Calu3 (cell line): ENCODE measurements at regions not wholly inside any gene's neighbourhood (a gene's known extent, or its start where the extent isn't known, plus 50 kb on each side); places are given as distances from the start of the nearest gene placed in this dataset.
"Not testable (repeated sequence)": the region's sequence is repeated elsewhere in the genome, so short reads cannot be mapped to it uniquely, and the experiment has no call there.

Source experiments
- BruUV-seq: library from RNA; stranded (reverse); fragments of 400-500 nt; replicated peaks from 2 replicates; lab custom pipeline; 2021; lab: Mats Ljungman, UMichigan
- CTCF ChIA-PET: fragments of 300-600 bp; sonication (Branson Sonifier 250); formaldehyde crosslinking; loops from one replicate; lab custom pipeline; 2022; ENCODE audit warnings: antibody characterized with exemption; lab: Charles Lee
- DNase-seq: peaks from one replicate; pipeline ENCODE4 v3.0.0; 2022
- H3K27ac Mint-ChIP-seq: one replicate; pipeline ENCODE4 v1.8.0; 2022; ENCODE audit warnings: mixed read lengths; ENCODE audit not compliant: unreplicated experiment
- H3K27me3 Mint-ChIP-seq: one replicate; pipeline ENCODE4 v1.8.0; 2022; ENCODE audit warnings: mixed read lengths; ENCODE audit not compliant: unreplicated experiment
- H3K36me3 Mint-ChIP-seq: one replicate; pipeline ENCODE4 v1.8.0; 2022; ENCODE audit warnings: mild to moderate bottlenecking, moderate library complexity, mixed read lengths; ENCODE audit not compliant: insufficient read depth, unreplicated experiment
- H3K4me1 Mint-ChIP-seq: one replicate; pipeline ENCODE4 v1.8.0; 2022; ENCODE audit warnings: mild to moderate bottlenecking, low read depth, mixed read lengths; ENCODE audit not compliant: unreplicated experiment
- H3K4me3 Mint-ChIP-seq: one replicate; pipeline ENCODE4 v1.8.0; 2022; ENCODE audit warnings: mild to moderate bottlenecking, low read depth, moderate library complexity, mixed read lengths; ENCODE audit not compliant: unreplicated experiment
- H3K9me3 Mint-ChIP-seq: one replicate; pipeline ENCODE4 v1.8.0; 2022; ENCODE audit warnings: low read depth, mixed read lengths; ENCODE audit not compliant: unreplicated experiment
- intact Hi-C: fragments of 100-400 bp; cut with micrococcal nuclease; formaldehyde crosslinking; loops from one replicate; pipeline ENCODE4 v1.10.0; 2022; ENCODE audit not compliant: unreplicated experiment
- TF ChIP-seq, protein P1 (sequence below): fragments of 200-600 bp; IDR thresholded peaks from one replicate; pipeline ENCODE4 v1.8.0; 2022; ENCODE audit warnings: antibody characterized with exemption; ENCODE audit not compliant: unreplicated experiment

DNA sequence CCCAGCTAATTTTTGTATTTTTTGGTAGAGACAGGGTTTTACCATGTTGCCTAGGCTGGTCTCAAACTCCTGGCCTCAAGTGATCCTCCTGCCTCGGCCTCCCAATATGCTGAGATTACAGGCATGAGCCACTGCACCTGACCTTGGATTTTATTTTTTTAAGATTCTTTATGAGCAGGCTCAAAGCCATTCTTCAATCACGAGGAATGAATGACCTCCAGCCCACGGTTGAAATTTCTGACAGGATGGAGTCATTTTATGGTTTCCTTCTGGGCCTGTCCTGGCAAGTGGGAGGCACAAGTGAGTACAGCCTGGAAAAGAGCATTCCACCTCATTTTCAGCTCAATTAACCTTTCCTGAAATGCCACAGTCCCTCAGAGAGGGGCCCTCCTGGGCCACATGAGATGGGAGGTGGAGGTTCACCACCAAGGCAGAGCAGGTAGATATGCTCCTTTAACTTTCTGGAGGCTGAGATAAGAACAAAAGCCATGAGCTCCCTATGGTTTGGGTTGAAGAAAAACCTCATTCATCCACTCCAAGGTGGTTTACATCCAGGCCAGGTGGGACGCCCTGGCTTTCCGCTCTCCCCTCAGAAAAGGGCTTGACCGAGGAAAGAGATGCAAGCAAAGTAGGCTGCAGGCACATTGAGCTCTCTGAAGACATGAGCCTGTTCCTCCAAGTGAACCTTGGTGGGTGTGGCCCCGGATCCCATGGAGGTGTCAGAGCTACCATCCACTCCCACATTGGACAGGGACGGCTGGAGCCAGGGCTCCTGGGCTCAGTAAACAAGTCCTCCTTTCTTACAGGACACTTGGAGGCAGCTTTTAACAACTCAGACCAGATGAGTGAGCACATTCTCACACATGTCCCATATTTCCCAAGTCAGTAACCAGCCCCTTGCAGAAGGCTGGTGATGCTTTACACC, 208.5 kb upstream of the SSTR4 start:
- H3K4me3 Mint-ChIP-seq, result no peak overlapping the region
- no peaks in the 10 kb centered on the region for H3K27me3 Mint-ChIP-seq
- no peak overlapping the region for H3K27ac Mint-ChIP-seq
- intact Hi-C loops, result no loop called here
- no peak for DNase-seq
- TF ChIP-seq, protein P1, sequence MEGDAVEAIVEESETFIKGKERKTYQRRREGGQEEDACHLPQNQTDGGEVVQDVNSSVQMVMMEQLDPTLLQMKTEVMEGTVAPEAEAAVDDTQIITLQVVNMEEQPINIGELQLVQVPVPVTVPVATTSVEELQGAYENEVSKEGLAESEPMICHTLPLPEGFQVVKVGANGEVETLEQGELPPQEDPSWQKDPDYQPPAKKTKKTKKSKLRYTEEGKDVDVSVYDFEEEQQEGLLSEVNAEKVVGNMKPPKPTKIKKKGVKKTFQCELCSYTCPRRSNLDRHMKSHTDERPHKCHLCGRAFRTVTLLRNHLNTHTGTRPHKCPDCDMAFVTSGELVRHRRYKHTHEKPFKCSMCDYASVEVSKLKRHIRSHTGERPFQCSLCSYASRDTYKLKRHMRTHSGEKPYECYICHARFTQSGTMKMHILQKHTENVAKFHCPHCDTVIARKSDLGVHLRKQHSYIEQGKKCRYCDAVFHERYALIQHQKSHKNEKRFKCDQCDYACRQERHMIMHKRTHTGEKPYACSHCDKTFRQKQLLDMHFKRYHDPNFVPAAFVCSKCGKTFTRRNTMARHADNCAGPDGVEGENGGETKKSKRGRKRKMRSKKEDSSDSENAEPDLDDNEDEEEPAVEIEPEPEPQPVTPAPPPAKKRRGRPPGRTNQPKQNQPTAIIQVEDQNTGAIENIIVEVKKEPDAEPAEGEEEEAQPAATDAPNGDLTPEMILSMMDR, result no peak
- no peaks in the 10 kb centered on the region for H3K4me1 Mint-ChIP-seq
- no peaks in the 10 kb centered on the region for H3K9me3 Mint-ChIP-seq
- no TSS peak for BruUV-seq
- CTCF ChIA-PET, result no interaction called here
- H3K36me3 Mint-ChIP-seq, result no peaks in the 10 kb centered on the region

DNA sequence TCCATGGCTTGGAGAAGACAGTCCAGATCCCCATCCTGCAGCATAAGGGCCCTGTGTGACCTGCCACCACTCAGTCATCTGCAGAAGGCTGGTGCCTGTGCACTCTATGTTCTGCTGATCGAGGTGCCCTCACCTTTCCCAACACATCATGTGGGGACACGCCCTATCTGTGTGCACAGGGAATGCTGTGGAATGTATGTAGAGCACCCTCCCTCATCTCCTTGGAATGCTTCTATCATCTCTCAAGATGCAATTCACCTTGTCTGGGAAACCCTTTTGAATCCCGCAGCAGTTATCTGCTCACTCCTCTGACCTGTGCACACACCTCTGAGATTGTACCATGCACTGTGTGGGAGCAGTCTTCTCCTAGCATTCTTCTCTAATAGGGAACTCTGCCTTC, 207.2 kb upstream of the SSTR4 start:
- CTCF ChIA-PET, result no interaction called here
- BruUV-seq, result no TSS peak
- no peaks in the 10 kb centered on the region for H3K27me3 Mint-ChIP-seq
- no peaks in the 10 kb centered on the region for H3K4me1 Mint-ChIP-seq
- H3K9me3 Mint-ChIP-seq, result no peaks in the 10 kb centered on the region
- TF ChIP-seq, protein P1, result no peak
- no peak for DNase-seq
- no peak overlapping the region for H3K4me3 Mint-ChIP-seq
- intact Hi-C loops, result no loop called here
- H3K36me3 Mint-ChIP-seq, result no peaks in the 10 kb centered on the region
- H3K27ac Mint-ChIP-seq, result no peak overlapping the region

GRCh38 chr20:22829356-22829755, 205.8 kb upstream of the SSTR4 start:
- H3K36me3 Mint-ChIP-seq, result no peaks in the 10 kb centered on the region
- no peak for DNase-seq
- H3K27me3 Mint-ChIP-seq, result peaks cover 13% of the 10 kb centered on the region
- CTCF ChIA-PET, result no interaction called here
- H3K27ac Mint-ChIP-seq, result no peak overlapping the region
- no peaks in the 10 kb centered on the region for H3K9me3 Mint-ChIP-seq
- no TSS peak for BruUV-seq
- H3K4me3 Mint-ChIP-seq, result no peak overlapping the region
- intact Hi-C loops, result no loop called here
- TF ChIP-seq, protein P1, result no peak
- H3K4me1 Mint-ChIP-seq, result no peaks in the 10 kb centered on the region

- TF ChIP-seq, protein P1, result no peak
- peaks cover 21% of the 10 kb centered on the region for H3K27me3 Mint-ChIP-seq
- no peak for DNase-seq
- CTCF ChIA-PET, result no interaction called here
- H3K36me3 Mint-ChIP-seq, result no peaks in the 10 kb centered on the region
- no peaks in the 10 kb centered on the region for H3K4me1 Mint-ChIP-seq
- no peak overlapping the region for H3K4me3 Mint-ChIP-seq
- no TSS peak for BruUV-seq
- H3K27ac Mint-ChIP-seq, result no peak overlapping the region
- intact Hi-C loops, result no loop called here
- H3K9me3 Mint-ChIP-seq, result no peaks in the 10 kb centered on the region
These were observed 205.0 kb upstream of the SSTR4 start for GRCh38 chr20:22830138-22830537.

DNA sequence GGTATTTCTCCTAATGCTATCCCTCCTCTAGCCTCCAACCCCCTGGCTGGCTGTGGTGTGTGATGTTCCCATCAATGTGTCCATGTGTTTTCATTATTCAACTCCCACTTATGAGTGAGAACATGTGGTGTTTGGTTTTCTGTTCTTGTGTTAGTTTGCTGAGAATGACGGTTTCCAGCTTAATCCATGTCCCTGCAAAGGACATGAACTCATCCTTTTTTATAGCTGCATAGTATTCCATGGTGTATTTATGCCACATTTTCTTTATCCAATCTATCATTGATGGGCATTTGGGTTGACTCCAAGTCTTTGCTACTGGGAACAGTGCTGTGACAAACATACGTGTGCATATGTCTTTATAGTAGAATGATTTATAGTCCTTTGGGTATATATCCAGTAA, 204.4 kb upstream of the SSTR4 start:
- BruUV-seq, H3K36me3 Mint-ChIP-seq, H3K27ac Mint-ChIP-seq, intact Hi-C loops, H3K4me3 Mint-ChIP-seq, CTCF ChIA-PET, H3K9me3 Mint-ChIP-seq, H3K4me1 Mint-ChIP-seq, DNase-seq: not testable (repeated sequence)
- H3K27me3 Mint-ChIP-seq, result peaks cover 27% of the 10 kb centered on the region
